ENCODE measurements at regions not wholly inside any gene's neighbourhood (a gene's known extent, or its start where the extent isn't known, plus 50 kb on each side); places are given as distances from the start of the nearest gene placed in this dataset.

DNA sequence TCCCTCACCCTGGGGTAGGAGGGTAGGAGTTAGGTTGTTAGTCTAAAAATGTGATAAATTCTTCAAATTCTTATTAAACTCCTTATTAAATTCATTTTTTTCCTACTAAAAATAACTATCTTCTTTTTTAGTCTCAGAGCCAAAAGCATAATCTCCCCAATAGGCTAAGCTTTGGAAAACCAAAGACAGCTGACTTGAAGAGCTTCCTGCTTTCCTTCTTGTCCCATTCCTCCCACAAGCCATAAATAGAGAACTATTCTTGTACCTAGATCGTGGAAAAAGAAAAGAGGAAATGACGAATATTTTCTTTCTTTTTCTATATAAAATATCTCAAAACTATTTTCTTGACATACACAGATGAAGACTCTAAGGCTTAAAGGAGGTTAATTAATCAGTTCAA is 486.9 kb downstream of the CDH8 start:
- Histone ChIP-seq H3K27ac (no peak overlapping the region), H3K4me1 (no peaks in the 10 kb centered on the region), H3K36me3 (no peaks in the 10 kb centered on the region), H3K27me3 (replicated peaks in 1 of 7) (no peaks in the 10 kb centered on the region), H3K9me3 (no peaks in the 10 kb centered on the region), H3K4me3 (no peak overlapping the region)
- intact Hi-C loops (cut with DNase I; ENCODE audit: low total_unique reads) = no loop called here
- TF ChIP-seq POLR2AphosphoS5 (IDR thresholded peaks at IDR 0.05) (no peak), POLR2A (IDR thresholded peaks at IDR 0.05) (no peak)
- TF ChIP-seq, protein P1, sequence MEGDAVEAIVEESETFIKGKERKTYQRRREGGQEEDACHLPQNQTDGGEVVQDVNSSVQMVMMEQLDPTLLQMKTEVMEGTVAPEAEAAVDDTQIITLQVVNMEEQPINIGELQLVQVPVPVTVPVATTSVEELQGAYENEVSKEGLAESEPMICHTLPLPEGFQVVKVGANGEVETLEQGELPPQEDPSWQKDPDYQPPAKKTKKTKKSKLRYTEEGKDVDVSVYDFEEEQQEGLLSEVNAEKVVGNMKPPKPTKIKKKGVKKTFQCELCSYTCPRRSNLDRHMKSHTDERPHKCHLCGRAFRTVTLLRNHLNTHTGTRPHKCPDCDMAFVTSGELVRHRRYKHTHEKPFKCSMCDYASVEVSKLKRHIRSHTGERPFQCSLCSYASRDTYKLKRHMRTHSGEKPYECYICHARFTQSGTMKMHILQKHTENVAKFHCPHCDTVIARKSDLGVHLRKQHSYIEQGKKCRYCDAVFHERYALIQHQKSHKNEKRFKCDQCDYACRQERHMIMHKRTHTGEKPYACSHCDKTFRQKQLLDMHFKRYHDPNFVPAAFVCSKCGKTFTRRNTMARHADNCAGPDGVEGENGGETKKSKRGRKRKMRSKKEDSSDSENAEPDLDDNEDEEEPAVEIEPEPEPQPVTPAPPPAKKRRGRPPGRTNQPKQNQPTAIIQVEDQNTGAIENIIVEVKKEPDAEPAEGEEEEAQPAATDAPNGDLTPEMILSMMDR (IDR thresholded peaks at IDR 0.05 in 8 of 11, conservative IDR thresholded peaks at IDR 0.05 in 3 of 11) = no peak
- DNase-seq = no peak
- 14 to 28% (median 20%) methylated on average over 2 of the region's 2 CpGs for WGBS, 5 donors

DNA sequence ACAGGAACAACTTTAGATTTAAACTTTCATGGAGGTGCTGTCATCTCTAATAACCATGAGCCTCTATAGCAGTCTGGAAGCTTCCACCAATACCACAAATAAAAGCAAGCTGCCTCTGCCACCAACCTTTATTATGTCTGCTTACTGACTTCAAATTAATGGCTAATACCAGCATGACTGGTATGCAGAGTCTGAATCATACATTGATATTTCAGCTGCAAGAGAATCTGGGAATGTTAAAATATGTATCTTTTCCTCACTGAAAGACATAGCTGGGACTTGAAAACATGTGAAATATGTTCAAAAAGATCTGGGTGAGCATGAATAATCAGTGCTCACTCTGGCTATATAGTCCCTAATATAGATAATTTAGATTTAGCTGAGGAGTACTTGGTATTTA is 488.6 kb downstream of the CDH8 start:
- no peak for TF ChIP-seq POLR2AphosphoS5 (IDR thresholded peaks at IDR 0.05)
- no peak for TF ChIP-seq POLR2A (IDR thresholded peaks at IDR 0.05)
- TF ChIP-seq, protein P1 (IDR thresholded peaks at IDR 0.05 in 8 of 11, conservative IDR thresholded peaks at IDR 0.05 in 3 of 11) = no peak
- intact Hi-C loops (cut with DNase I; ENCODE audit: low total_unique reads) = no loop called here
- DNase-seq = no peak
- H3K4me3 ChIP-seq = no peak overlapping the region
- H3K36me3 ChIP-seq = no peaks in the 10 kb centered on the region
- H3K4me1 ChIP-seq = no peaks in the 10 kb centered on the region
- no peak overlapping the region for H3K27ac ChIP-seq
- H3K27me3 ChIP-seq (replicated peaks in 1 of 7) = no peaks in the 10 kb centered on the region
- H3K9me3 ChIP-seq = no peaks in the 10 kb centered on the region

DNA sequence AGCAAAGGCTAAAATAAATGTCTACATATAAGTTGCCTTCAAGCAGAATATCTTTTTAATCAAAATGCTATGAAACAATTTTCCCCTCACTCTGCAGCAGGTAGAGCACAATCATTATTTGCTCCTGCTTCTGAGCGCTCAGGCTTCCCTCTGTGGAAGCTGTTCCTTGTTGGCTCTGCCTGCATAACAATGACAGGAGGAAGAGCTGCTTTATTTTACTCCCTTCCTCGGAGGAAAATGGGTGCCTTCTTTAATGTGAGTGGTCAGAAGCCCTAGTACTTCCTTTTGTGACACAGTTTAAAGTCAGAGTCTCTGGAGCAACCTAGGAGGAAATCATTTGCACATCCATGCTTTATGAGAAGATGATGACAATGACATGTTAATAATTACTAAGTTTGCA is 492.1 kb downstream of the CDH8 start:
- 39 to 50% (median 40%) methylated on average over 2 of the region's 2 CpGs for WGBS, 5 donors
- intact Hi-C loops (cut with DNase I; ENCODE audit: low total_unique reads) = no loop called here
- TF ChIP-seq POLR2A (IDR thresholded peaks at IDR 0.05) = no peak
- TF ChIP-seq, protein P1 (IDR thresholded peaks at IDR 0.05 in 8 of 11, conservative IDR thresholded peaks at IDR 0.05 in 3 of 11) = no peak
- no peak for TF ChIP-seq POLR2AphosphoS5 (IDR thresholded peaks at IDR 0.05)

DNA sequence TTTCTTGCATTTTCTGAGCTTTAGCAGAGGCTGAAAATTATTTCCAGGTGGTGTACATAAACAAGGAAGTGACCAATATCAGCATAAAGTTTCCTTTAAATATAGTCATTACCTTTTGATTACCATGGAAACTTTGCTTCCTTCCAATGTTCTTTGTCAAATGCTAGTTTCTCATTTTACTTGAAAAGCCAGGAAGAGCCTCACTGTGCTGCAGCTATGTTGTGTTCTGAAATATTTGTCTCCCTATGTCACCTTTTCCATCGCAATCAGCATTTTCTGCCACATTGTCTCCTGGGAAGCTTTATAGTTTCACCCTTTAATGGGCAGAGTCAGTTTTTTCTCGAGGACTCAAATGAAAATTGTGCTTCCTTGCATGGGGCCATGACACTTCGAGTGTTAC is 496.0 kb downstream of the CDH8 start:
- Histone ChIP-seq H3K9me3 (peaks cover 0 to 12% (median 2%) of the 10 kb centered on the region in 8 donors), H3K27ac (no peak overlapping the region), H3K36me3 (no peaks in the 10 kb centered on the region), H3K27me3 (replicated peaks in 1 of 7) (no peaks in the 10 kb centered on the region), H3K4me3 (no peak overlapping the region), H3K4me1 (no peaks in the 10 kb centered on the region)
- no peak for TF ChIP-seq POLR2A (IDR thresholded peaks at IDR 0.05)
- TF ChIP-seq, protein P1 (IDR thresholded peaks at IDR 0.05 in 8 of 11, conservative IDR thresholded peaks at IDR 0.05 in 3 of 11) = no peak
- no peak for TF ChIP-seq POLR2AphosphoS5 (IDR thresholded peaks at IDR 0.05)
- 53 to 75% (median 59%) methylated on average over 3 of the region's 3 CpGs for WGBS, 5 donors
- no peak for DNase-seq
- intact Hi-C loops (cut with DNase I; ENCODE audit: low total_unique reads) = no loop called here

More for the DNA sequence above, 492.1 kb downstream of the CDH8 start:
- Histone ChIP-seq H3K4me3 (no peak overlapping the region), H3K36me3 (no peaks in the 10 kb centered on the region), H3K27me3 (replicated peaks in 1 of 7) (no peaks in the 10 kb centered on the region), H3K27ac (no peak overlapping the region), H3K9me3 (peaks cover 0 to 3% (median 0%) of the 10 kb centered on the region in 8 donors), H3K4me1 (no peaks in the 10 kb centered on the region)
- DNase-seq = no peak
